Lower leg skin (tissue), 4 donors: ENCODE measurements at regions not wholly inside any gene's neighbourhood (a gene's known extent, or its start where the extent isn't known, plus 50 kb on each side); places are given as distances from the start of the nearest gene placed in this dataset.
"Not testable (repeated sequence)": the region's sequence is repeated elsewhere in the genome, so short reads cannot be mapped to it uniquely, and the experiment has no call there.

ENCODE experiments used
- DNase-seq, 2 donors: peaks; one replicate each; pipeline ENCODE4 v3.0.0-alpha.2; 2019; ENCODE audit warnings: low spot score in 2 of 2
- H3K4me3 ChIP-seq: fragments of 200-600 bp; sonication (generic); 2 replicates; pipeline ENCODE4 v1.5.1; 2017; ENCODE audit warnings: mild to moderate bottlenecking, low read depth; ENCODE audit not compliant: poor library complexity, severe bottlenecking
- POLR2A ChIP-seq, 2 donors: fragments of 450-650 bp; IDR thresholded peaks; one replicate each; pipeline ENCODE4 v1.6.1; 2016 to 2017; ENCODE audit warnings: antibody characterized with exemption in 2 of 2, mild to moderate bottlenecking in 1 of 2, moderate library complexity in 1 of 2
- WGBS, 2 donors: methylation state at CpG; one replicate each; pipeline ENCODE4 v1.1.5; 2018; 5-methylcytosine and 5-hydroxymethylcytosine counted together
- intact Hi-C: fragments of 100-400 bp; cut with DNase I; formaldehyde crosslinking; loops from one replicate; pipeline ENCODE4 v1.15.0; 2023; ENCODE audit warnings: low total_unique reads
- TF ChIP-seq, protein P1 (sequence below), 3 donors: fragments of 450-650 bp; IDR thresholded peaks; one replicate each; pipeline ENCODE4 v1.5.1; 2016; ENCODE audit warnings: antibody characterized with exemption in 3 of 3, mild to moderate bottlenecking in 3 of 3, moderate library complexity in 2 of 3

GRCh38 chr2:16091576-16092282 lies 151.4 kb downstream of the MYCN start:
- no peak for DNase-seq
- 39 to 47% methylated on average over 1 of the region's 1 CpG for WGBS, 2 donors
- no peak overlapping the region for H3K4me3 ChIP-seq
- intact Hi-C loops, result no loop called here
- TF ChIP-seq, protein P1, sequence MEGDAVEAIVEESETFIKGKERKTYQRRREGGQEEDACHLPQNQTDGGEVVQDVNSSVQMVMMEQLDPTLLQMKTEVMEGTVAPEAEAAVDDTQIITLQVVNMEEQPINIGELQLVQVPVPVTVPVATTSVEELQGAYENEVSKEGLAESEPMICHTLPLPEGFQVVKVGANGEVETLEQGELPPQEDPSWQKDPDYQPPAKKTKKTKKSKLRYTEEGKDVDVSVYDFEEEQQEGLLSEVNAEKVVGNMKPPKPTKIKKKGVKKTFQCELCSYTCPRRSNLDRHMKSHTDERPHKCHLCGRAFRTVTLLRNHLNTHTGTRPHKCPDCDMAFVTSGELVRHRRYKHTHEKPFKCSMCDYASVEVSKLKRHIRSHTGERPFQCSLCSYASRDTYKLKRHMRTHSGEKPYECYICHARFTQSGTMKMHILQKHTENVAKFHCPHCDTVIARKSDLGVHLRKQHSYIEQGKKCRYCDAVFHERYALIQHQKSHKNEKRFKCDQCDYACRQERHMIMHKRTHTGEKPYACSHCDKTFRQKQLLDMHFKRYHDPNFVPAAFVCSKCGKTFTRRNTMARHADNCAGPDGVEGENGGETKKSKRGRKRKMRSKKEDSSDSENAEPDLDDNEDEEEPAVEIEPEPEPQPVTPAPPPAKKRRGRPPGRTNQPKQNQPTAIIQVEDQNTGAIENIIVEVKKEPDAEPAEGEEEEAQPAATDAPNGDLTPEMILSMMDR (IDR thresholded peaks at IDR 0.05), result no peak

- no peak overlapping the region for H3K4me3 ChIP-seq
- intact Hi-C loops, result no loop called here
- 86 to 89% methylated on average over 14 of the region's 15 CpGs for WGBS, 2 donors
- no peak for DNase-seq
- TF ChIP-seq, protein P1 (IDR thresholded peaks at IDR 0.05), result no peak
- no peak for TF ChIP-seq POLR2A (IDR thresholded peaks at IDR 0.05)
Observed at GRCh38 chr2:16090650-16091575, 150.6 kb downstream of the MYCN start.

DNA sequence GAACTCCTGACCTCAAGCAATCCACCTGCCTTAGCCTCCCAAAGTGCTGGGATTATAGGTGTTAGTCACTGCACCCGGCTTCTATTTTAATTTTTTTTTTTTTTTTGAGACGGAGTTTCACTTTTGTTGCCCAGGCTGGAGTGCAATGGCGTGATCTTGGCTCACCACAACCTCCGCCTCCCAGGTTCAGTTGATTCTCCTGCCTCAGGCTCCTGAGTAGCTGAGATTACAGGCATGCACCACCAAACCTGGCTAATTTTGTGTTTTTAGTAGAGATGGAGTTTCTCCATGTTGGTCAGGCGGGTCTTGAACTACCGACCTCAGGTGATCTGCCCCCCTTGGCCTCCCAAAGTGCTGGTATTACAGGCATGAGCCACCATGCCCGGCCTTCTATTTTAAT lies 149.1 kb downstream of the MYCN start:
- intact Hi-C loops, H3K4me3 ChIP-seq, DNase-seq: not testable (repeated sequence)
- WGBS, 2 donors, result 76 to 95% methylated on average over 7 of the region's 7 CpGs

- 44 to 81% methylated on average over 3 of the region's 3 CpGs for WGBS, 2 donors
- no peak for TF ChIP-seq POLR2A (IDR thresholded peaks at IDR 0.05)
- TF ChIP-seq, protein P1 (IDR thresholded peaks at IDR 0.05), result no peak
- no peak for DNase-seq
- intact Hi-C loops, result no loop called here
- H3K4me3 ChIP-seq, result no peak overlapping the region
Observed at GRCh38 chr2:16088802-16089112, 148.4 kb downstream of the MYCN start.

- intact Hi-C loops, result no loop called here
- no peak for DNase-seq
- no peak overlapping the region for H3K4me3 ChIP-seq
- WGBS, 2 donors, result 69 to 74% methylated on average over 10 of the region's 10 CpGs
- TF ChIP-seq, protein P1 (IDR thresholded peaks at IDR 0.05), result no peak
- no peak for TF ChIP-seq POLR2A (IDR thresholded peaks at IDR 0.05)
Observed at GRCh38 chr2:16088035-16088801, 147.9 kb downstream of the MYCN start.

GRCh38 chr2:16086136-16086535 lies 145.8 kb downstream of the MYCN start:
- H3K4me3 ChIP-seq, intact Hi-C loops, DNase-seq: not testable (repeated sequence)
- WGBS, 2 donors, result 92 to 94% methylated on average over 12 of the region's 12 CpGs
